HEK293 (cell line): ENCODE measurements at regions not wholly inside any gene's neighbourhood (a gene's known extent, or its start where the extent isn't known, plus 50 kb on each side); places are given as distances from the start of the nearest gene placed in this dataset.

Experiments used
- CTCF ChIA-PET: fragments of 350-600 bp; formaldehyde crosslinking; extraction: SDS; loops from one replicate; lab custom pipeline; 2021; ENCODE audit warnings: antibody characterized with exemption; lab: Yijun Ruan, JAX
- POLR2A ChIA-PET: fragments of 300-600 bp; formaldehyde crosslinking; extraction: SDS; loops from one replicate; lab custom pipeline; 2020; ENCODE audit warnings: antibody characterized with exemption, inconsistent platforms; lab: Yijun Ruan, JAX
- H3K27ac ChIP-seq: fragments of 200-500 bp; sonication (Bioruptor generic); 2 replicates; pipeline ENCODE4 v1.5.1; 2014; ENCODE audit warnings: low read depth, low read length, control low read depth, inconsistent platforms; ENCODE audit errors: extremely low read depth
- H3K36me3 ChIP-seq, 2 experiments: fragments of 200-500 bp in 1 of 2; sonication (Bioruptor generic) in 1 of 2; 1 replicate in 1 of 2; 2 replicates in 1 of 2; pipeline ENCODE4 v1.5.1; 2014 to 2017; ENCODE audit warnings: inconsistent platforms in 2 of 2, low read length in 2 of 2; ENCODE audit not compliant: control insufficient read depth in 2 of 2, insufficient read depth in 1 of 2
- H3K4me1 ChIP-seq: fragments of 200-500 bp; sonication (Bioruptor generic); 2 replicates; pipeline ENCODE4 v1.5.1; 2014; ENCODE audit warnings: mild to moderate bottlenecking, low read length, inconsistent platforms; ENCODE audit not compliant: control insufficient read depth, insufficient read depth
- H3K4me3 ChIP-seq: 2 replicates; pipeline ENCODE4 v1.5.1; 2011; ENCODE audit warnings: low read depth, mild to moderate bottlenecking, control low read depth, low read length, moderate library complexity
- H3K9me3 ChIP-seq: fragments of 200-500 bp; sonication (Bioruptor generic); 2 replicates; pipeline ENCODE4 v1.5.1; 2014; ENCODE audit warnings: low read depth, low read length, inconsistent platforms; ENCODE audit not compliant: control insufficient read depth, insufficient read depth
- GLI2 ChIP-seq: fragments of 450-650 bp; formaldehyde crosslinking; IDR thresholded peaks from 2 replicates; pipeline ENCODE4; 2017; ENCODE audit warnings: missing biosample characterization, missing genetic modification characterization, low read depth, borderline replicate concordance
- KLF7 ChIP-seq: fragments of 450-650 bp; formaldehyde crosslinking; IDR thresholded peaks from 2 replicates; pipeline ENCODE4 v1.5.1; 2016; ENCODE audit warnings: missing biosample characterization, missing genetic modification characterization, borderline replicate concordance
- PRDM4 ChIP-seq: fragments of 450-650 bp; formaldehyde crosslinking; IDR thresholded peaks from 2 replicates; pipeline ENCODE4 v1.5.1; 2017; ENCODE audit warnings: missing biosample characterization, missing genetic modification characterization
- TRIM28 ChIP-seq: IDR thresholded peaks from 2 replicates; pipeline ENCODE4 v1.6.1; 2011; ENCODE audit warnings: low read length, control low read depth, borderline replicate concordance
- ZBTB1 ChIP-seq: fragments of 450-650 bp; formaldehyde crosslinking; IDR thresholded peaks from 2 replicates; pipeline ENCODE4 v1.5.1; 2016; ENCODE audit warnings: missing biosample characterization, missing genetic modification characterization
- ZIC2 ChIP-seq: fragments of 450-650 bp; formaldehyde crosslinking; IDR thresholded peaks from 2 replicates; pipeline ENCODE4 v1.5.1; 2016; ENCODE audit warnings: missing biosample characterization, missing genetic modification characterization
- ZNF121 ChIP-seq: fragments of 450-650 bp; formaldehyde crosslinking; IDR thresholded peaks from 2 replicates; pipeline ENCODE4 v1.5.1; 2016; ENCODE audit warnings: missing biosample characterization, missing genetic modification characterization
- ZNF133 ChIP-seq: fragments of 450-650 bp; formaldehyde crosslinking; IDR thresholded peaks from 2 replicates; pipeline ENCODE4 v1.5.1; 2016; ENCODE audit warnings: missing biosample characterization, missing genetic modification characterization
- ZNF239 ChIP-seq: fragments of 450-650 bp; formaldehyde crosslinking; IDR thresholded peaks from 2 replicates; pipeline ENCODE4 v1.5.1; 2016; ENCODE audit warnings: missing biosample characterization, missing genetic modification characterization
- ZNF26 ChIP-seq: fragments of 450-650 bp; formaldehyde crosslinking; IDR thresholded peaks from 2 replicates; pipeline ENCODE4 v1.5.1; 2016; ENCODE audit warnings: missing biosample characterization, missing genetic modification characterization
- ZNF311 ChIP-seq: fragments of 450-650 bp; formaldehyde crosslinking; IDR thresholded peaks from 2 replicates; pipeline ENCODE4 v1.5.1; 2017; ENCODE audit warnings: missing biosample characterization, missing genetic modification characterization, borderline replicate concordance
- ZNF433 ChIP-seq: fragments of 450-650 bp; formaldehyde crosslinking; IDR thresholded peaks from 2 replicates; pipeline ENCODE4 v1.5.1; 2016; ENCODE audit warnings: missing biosample characterization, missing genetic modification characterization, low read depth
- ZNF473 ChIP-seq: fragments of 450-650 bp; formaldehyde crosslinking; IDR thresholded peaks from 2 replicates; pipeline ENCODE4 v1.5.1; 2017; ENCODE audit warnings: missing biosample characterization, missing genetic modification characterization
- ZNF48 ChIP-seq: fragments of 450-650 bp; formaldehyde crosslinking; IDR thresholded peaks from 2 replicates; pipeline ENCODE4 v1.5.1; 2016; ENCODE audit warnings: missing biosample characterization, missing genetic modification characterization
- ZNF514 ChIP-seq: fragments of 450-650 bp; formaldehyde crosslinking; IDR thresholded peaks from 2 replicates; pipeline ENCODE4 v1.5.1; 2016; ENCODE audit warnings: missing biosample characterization, missing genetic modification characterization
- ZNF518A ChIP-seq: fragments of 450-650 bp; formaldehyde crosslinking; conservative IDR thresholded peaks from 2 replicates; pipeline ENCODE4 v1.5.1; 2016; ENCODE audit warnings: low read depth, missing biosample characterization, missing genetic modification characterization
- ZNF580 ChIP-seq: fragments of 450-650 bp; formaldehyde crosslinking; IDR thresholded peaks from 2 replicates; pipeline ENCODE4 v1.5.1; 2016; ENCODE audit warnings: missing biosample characterization, missing genetic modification characterization
- ZNF660 ChIP-seq: fragments of 450-650 bp; IDR thresholded peaks from 2 replicates; pipeline ENCODE4 v1.5.1; 2018; ENCODE audit warnings: missing biosample characterization, mild to moderate bottlenecking, missing genetic modification characterization
- ZNF692 ChIP-seq: fragments of 450-650 bp; formaldehyde crosslinking; IDR thresholded peaks from 2 replicates; pipeline ENCODE4 v1.5.1; 2016; ENCODE audit warnings: missing biosample characterization, missing genetic modification characterization
- ZSCAN16 ChIP-seq: fragments of 450-650 bp; formaldehyde crosslinking; IDR thresholded peaks from 2 replicates; pipeline ENCODE4 v1.5.1; 2016; ENCODE audit warnings: missing biosample characterization, missing genetic modification characterization

GRCh38 chr20:50390685-50391443 lies 119.3 kb upstream of the PTPN1 start (continued):
- TF ChIP-seq ZBTB1 = no peak
- TF ChIP-seq ZNF26 (tag by site-specific recombination) = no peak
- no peak for TF ChIP-seq ZNF518A (tag by site-specific recombination)

- no peak overlapping the region for H3K27ac ChIP-seq
- no peaks in the 10 kb centered on the region for H3K9me3 ChIP-seq
- ChIA-PET POLR2A (no interaction called here), CTCF (interaction anchor here (0.6 to 0.9 kb wide), 3 partner anchors 71 to 412 kb away, joined by 3 to 4 read pairs (median 3); no protein-coding TSS in a partner anchor)
- no peak overlapping the region for H3K4me3 ChIP-seq
- TF ChIP-seq ZNF660 (tag by site-specific recombination) (no peak), ZSCAN16 (tag by site-specific recombination) (no peak), ZNF433 (no peak)
- TF ChIP-seq, all 188 proteins: peak for 0
- Histone ChIP-seq H3K36me3 (no peaks in the 10 kb centered on the region), H3K4me1 (no peaks in the 10 kb centered on the region)
Observed at GRCh38 chr20:50391444-50392137, 118.6 kb upstream of the PTPN1 start.

- no peaks in the 10 kb centered on the region for H3K36me3 ChIP-seq
- H3K4me3 ChIP-seq = no peak overlapping the region
- POLR2A ChIA-PET = no interaction called here
- H3K27ac ChIP-seq = no peak overlapping the region
- no peaks in the 10 kb centered on the region for H3K9me3 ChIP-seq
- CTCF ChIA-PET = interaction anchor here (0.7 kb wide), 1 partner anchor 72 kb away, joined by 3 read pairs; no protein-coding TSS in a partner anchor
- no peaks in the 10 kb centered on the region for H3K4me1 ChIP-seq
- TF ChIP-seq ZIC2 = no peak
- no peak for TF ChIP-seq PRDM4
- TF ChIP-seq GLI2 = no peak
- 0 out of 2 replicates have a peak, but pooled peaks have one; percentile 11 for TF ChIP-seq ZNF121 (tag by site-specific recombination)
- no peak for TF ChIP-seq ZNF311 (tag by site-specific recombination)
- TF ChIP-seq ZNF580 (tag by site-specific recombination) = no peak
- TF ChIP-seq ZNF133 = no peak
- TF ChIP-seq ZNF48 = no peak
- TF ChIP-seq ZNF514 = no peak
- no peak for TF ChIP-seq TRIM28
- peak; percentile 78; the same call in 1 of the 2 replicates for TF ChIP-seq ZNF239 (tag by site-specific recombination)
- TF ChIP-seq ZNF473 (tag by site-specific recombination) = no peak
- no peak for TF ChIP-seq KLF7
- TF ChIP-seq ZNF692 = no peak
Observed at GRCh38 chr20:50392138-50392866, 117.9 kb upstream of the PTPN1 start.
